ENCODE measurements at regions not wholly inside any gene's neighbourhood (a gene's known extent, or its start where the extent isn't known, plus 50 kb on each side); places are given as distances from the start of the nearest gene placed in this dataset.

DNA sequence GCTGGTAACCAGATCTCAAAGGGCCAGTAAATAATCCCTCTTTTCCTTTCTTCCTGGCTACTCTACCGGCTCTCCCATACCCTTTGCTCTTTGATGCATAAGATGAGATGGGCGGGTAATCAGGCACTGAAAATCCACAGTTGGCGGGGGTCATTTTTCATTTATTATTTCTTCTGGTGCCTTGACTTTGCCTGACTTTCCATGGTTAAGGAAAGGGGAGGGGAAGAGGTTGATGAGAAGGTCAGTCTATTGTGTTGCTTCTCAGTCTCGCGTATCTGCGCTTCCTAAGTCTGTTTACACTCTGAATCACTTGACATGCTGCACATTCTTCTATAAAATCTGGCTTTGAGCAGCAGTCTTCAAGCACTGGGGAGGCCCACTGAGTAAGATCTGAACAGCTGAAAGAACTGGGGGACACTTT, 121.1 kb upstream of the HDGFL1 start:
- H3K4me1 Mint-ChIP-seq (ENCODE audit: unreplicated experiment), result peaks cover 23% of the 10 kb centered on the region
- TF ChIP-seq, protein P1, sequence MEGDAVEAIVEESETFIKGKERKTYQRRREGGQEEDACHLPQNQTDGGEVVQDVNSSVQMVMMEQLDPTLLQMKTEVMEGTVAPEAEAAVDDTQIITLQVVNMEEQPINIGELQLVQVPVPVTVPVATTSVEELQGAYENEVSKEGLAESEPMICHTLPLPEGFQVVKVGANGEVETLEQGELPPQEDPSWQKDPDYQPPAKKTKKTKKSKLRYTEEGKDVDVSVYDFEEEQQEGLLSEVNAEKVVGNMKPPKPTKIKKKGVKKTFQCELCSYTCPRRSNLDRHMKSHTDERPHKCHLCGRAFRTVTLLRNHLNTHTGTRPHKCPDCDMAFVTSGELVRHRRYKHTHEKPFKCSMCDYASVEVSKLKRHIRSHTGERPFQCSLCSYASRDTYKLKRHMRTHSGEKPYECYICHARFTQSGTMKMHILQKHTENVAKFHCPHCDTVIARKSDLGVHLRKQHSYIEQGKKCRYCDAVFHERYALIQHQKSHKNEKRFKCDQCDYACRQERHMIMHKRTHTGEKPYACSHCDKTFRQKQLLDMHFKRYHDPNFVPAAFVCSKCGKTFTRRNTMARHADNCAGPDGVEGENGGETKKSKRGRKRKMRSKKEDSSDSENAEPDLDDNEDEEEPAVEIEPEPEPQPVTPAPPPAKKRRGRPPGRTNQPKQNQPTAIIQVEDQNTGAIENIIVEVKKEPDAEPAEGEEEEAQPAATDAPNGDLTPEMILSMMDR (IDR thresholded peaks at IDR 0.05; ENCODE audit: unreplicated experiment), result no peak
- no peaks in the 10 kb centered on the region for H3K36me3 Mint-ChIP-seq (ENCODE audit: low read depth, unreplicated experiment)
- H3K27me3 Mint-ChIP-seq (ENCODE audit: unreplicated experiment), result no peaks in the 10 kb centered on the region
- peak overlapping the region; percentile 97 for H3K27ac Mint-ChIP-seq (ENCODE audit: unreplicated experiment)
- H3K4me3 Mint-ChIP-seq (ENCODE audit: unreplicated experiment), result no peak overlapping the region
- H3K9me3 Mint-ChIP-seq (ENCODE audit: unreplicated experiment), result no peaks in the 10 kb centered on the region
- peak; percentile 6 for DNase-seq (ENCODE audit: low spot score)

DNA sequence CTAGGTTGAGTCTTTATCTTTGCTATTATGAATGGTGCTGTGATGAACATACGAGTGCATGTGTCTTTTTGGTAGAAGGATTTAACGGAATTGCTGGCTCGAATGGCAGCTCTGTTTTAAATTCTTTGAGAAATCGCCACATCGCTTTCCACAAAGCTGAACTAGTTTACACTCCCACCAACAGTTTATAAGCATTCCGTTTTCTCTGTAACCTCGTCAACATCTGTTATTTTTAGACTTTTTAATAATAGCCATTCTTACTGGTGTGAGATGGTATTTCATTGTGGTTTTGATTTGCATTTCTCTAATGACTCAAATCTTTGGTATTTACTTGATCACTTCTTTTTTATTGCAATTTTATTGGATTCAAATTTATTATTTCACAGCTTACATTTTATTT, 117.4 kb upstream of the HDGFL1 start:
- DNase-seq (ENCODE audit: low spot score), result no peak

DNA sequence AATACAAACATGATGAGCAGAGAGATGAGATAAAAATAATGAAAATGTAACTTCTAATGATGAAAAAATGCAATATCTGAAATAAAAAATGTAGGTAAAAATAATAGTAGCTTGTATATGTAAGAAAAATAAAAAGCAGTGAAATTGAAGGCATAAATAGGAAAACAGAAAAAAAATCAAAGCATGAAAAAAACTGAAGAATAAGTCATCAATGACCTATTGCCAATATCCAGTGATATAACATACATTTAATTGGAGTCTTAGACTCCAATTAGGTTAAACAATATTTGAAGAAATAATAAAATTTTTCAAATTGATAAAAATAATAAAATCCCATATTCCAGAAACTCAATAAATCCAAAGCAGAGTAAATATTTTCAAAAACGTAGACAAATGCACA, 114.0 kb upstream of the HDGFL1 start:
- H3K27ac Mint-ChIP-seq (ENCODE audit: unreplicated experiment), result no peak overlapping the region
- no peaks in the 10 kb centered on the region for H3K27me3 Mint-ChIP-seq (ENCODE audit: unreplicated experiment)
- no peak overlapping the region for H3K4me3 Mint-ChIP-seq (ENCODE audit: unreplicated experiment)
- no peaks in the 10 kb centered on the region for H3K36me3 Mint-ChIP-seq (ENCODE audit: low read depth, unreplicated experiment)
- DNase-seq (ENCODE audit: low spot score), result no peak
- TF ChIP-seq, protein P1 (IDR thresholded peaks at IDR 0.05; ENCODE audit: unreplicated experiment), result no peak
- H3K4me1 Mint-ChIP-seq (ENCODE audit: unreplicated experiment), result no peaks in the 10 kb centered on the region
- H3K9me3 Mint-ChIP-seq (ENCODE audit: unreplicated experiment), result no peaks in the 10 kb centered on the region

More for the DNA sequence above, 117.4 kb upstream of the HDGFL1 start:
- no peaks in the 10 kb centered on the region for H3K27me3 Mint-ChIP-seq (ENCODE audit: unreplicated experiment)
- peaks cover 17% of the 10 kb centered on the region for H3K4me1 Mint-ChIP-seq (ENCODE audit: unreplicated experiment)
- H3K9me3 Mint-ChIP-seq (ENCODE audit: unreplicated experiment), result no peaks in the 10 kb centered on the region
- no peak overlapping the region for H3K4me3 Mint-ChIP-seq (ENCODE audit: unreplicated experiment)
- H3K27ac Mint-ChIP-seq (ENCODE audit: unreplicated experiment), result no peak overlapping the region
- TF ChIP-seq, protein P1 (IDR thresholded peaks at IDR 0.05; ENCODE audit: unreplicated experiment), result no peak
- no peaks in the 10 kb centered on the region for H3K36me3 Mint-ChIP-seq (ENCODE audit: low read depth, unreplicated experiment)

DNA sequence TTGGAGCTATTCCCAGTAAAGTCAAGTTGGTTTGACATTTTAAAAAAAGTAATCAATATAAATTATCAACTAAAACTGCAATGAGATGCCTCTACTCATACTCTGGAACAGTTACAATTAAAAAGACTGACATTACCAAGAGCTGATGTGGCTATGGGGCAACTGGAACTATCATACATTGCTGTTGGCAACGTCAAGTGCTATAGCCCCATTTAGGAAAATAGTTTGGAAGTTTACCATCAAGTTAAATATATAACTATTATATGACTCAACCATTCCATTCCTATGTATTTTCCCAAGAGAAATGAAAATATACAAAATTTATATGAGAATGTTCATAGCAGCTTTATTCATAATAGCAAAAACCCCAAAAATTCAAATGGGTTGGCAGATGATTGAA, 111.4 kb upstream of the HDGFL1 start:
- DNase-seq (ENCODE audit: low spot score), result no peak
- Mint-ChIP-seq H3K36me3 (ENCODE audit: low read depth, unreplicated experiment) (no peaks in the 10 kb centered on the region), H3K9me3 (ENCODE audit: unreplicated experiment) (no peaks in the 10 kb centered on the region), H3K4me1 (ENCODE audit: unreplicated experiment) (no peaks in the 10 kb centered on the region), H3K27me3 (ENCODE audit: unreplicated experiment) (no peaks in the 10 kb centered on the region), H3K4me3 (ENCODE audit: unreplicated experiment) (no peak overlapping the region), H3K27ac (ENCODE audit: unreplicated experiment) (no peak overlapping the region)
- TF ChIP-seq, protein P1 (IDR thresholded peaks at IDR 0.05; ENCODE audit: unreplicated experiment), result no peak

DNA sequence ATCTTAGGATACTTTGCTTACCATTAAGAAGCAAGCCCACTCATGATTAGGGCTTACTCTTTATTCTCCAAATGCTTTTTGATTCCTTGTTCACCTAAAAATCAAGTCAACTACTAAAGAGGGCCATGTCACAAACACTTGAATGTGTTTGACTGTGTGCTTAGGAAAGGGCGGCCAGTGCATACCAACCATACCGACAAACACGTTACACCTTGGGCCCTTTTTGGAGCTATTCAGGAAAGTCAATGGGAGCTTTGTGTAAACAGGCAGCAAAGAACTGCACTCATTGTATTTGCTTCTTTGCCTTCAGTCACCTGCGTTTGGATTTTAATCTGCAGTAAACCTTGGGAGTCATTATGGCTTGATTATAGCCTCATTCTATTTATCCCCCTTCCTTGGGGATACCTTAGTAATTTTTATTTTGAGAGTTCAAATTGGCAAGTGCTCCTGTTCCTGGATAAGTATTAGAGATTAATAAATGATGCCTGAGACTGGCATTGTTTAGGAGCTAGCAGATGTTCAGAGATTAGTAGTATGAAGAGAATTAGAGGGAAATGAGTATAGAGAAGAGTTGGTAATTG, 102.6 kb upstream of the HDGFL1 start:
- H3K4me1 Mint-ChIP-seq (ENCODE audit: unreplicated experiment), result peaks cover 12% of the 10 kb centered on the region
- H3K9me3 Mint-ChIP-seq (ENCODE audit: unreplicated experiment), result no peaks in the 10 kb centered on the region
- DNase-seq (ENCODE audit: low spot score), result no peak
- H3K27me3 Mint-ChIP-seq (ENCODE audit: unreplicated experiment), result peaks cover 1% of the 10 kb centered on the region
- no peak overlapping the region for H3K4me3 Mint-ChIP-seq (ENCODE audit: unreplicated experiment)
- H3K27ac Mint-ChIP-seq (ENCODE audit: unreplicated experiment), result no peak overlapping the region
- H3K36me3 Mint-ChIP-seq (ENCODE audit: low read depth, unreplicated experiment), result no peaks in the 10 kb centered on the region
- TF ChIP-seq, protein P1 (IDR thresholded peaks at IDR 0.05; ENCODE audit: unreplicated experiment), result no peak

Measured in endothelial cell (in vitro differentiated cells).